HG02852 (cell line): ENCODE measurements at regions not wholly inside any gene's neighbourhood (a gene's known extent, or its start where the extent isn't known, plus 50 kb on each side); places are given as distances from the start of the nearest gene placed in this dataset.

Source experiments
- ATAC-seq: cut with Tn5 transposase; IDR thresholded peaks from one replicate; pipeline ENCODE4 v1.9.1; 2021; ENCODE audit warnings: mild to moderate bottlenecking, moderate library complexity; ENCODE audit not compliant: unreplicated experiment

DNA sequence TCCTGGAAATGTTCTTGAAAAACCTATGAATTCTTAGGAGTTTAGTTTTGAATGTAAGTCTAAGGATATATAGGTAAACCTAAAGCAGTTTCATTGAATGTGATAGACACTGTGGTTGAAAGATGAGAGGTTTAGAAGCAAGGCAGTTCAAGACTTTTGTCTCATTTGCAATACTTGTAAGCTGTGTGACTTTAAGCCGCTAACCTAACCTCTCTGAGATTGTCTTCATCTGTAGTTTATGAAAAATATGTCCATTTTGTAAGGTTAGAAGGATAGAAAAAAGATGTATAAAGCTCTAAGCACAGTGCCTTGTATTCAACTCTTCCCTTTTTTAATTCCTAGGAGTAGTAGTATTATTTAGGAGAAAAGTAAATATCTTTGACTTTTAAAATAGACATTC is 306.6 kb upstream of the ARRDC4 start:
- no peak for ATAC-seq

DNA sequence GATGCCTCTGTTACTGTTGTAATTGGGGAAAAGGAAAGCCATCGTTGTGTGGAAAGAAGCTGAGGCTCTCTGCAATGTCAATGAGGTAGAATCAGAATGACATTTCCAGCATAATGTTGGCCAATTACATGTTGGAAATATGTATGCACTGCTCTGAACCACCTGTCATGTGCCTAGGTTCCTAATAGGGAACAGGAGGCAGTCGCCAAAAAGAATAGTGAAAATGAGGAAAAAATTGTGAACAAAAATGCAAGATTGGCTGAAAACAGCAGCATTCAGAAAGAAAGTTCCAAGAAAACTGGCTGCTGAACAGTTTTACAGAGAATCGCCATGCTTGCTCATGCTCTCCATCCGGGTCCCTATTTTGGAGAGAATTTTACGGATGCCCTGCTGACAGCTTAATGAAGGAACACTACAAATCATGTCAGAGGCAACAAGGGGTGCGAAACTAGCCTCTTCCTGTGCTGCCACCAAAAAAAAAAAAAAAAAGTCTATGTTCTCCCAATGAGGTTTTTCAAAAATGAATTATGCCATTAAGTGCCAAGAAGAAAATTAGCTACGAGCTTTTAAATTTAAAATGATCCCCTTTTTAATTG is 305.9 kb upstream of the ARRDC4 start:
- no peak for ATAC-seq

DNA sequence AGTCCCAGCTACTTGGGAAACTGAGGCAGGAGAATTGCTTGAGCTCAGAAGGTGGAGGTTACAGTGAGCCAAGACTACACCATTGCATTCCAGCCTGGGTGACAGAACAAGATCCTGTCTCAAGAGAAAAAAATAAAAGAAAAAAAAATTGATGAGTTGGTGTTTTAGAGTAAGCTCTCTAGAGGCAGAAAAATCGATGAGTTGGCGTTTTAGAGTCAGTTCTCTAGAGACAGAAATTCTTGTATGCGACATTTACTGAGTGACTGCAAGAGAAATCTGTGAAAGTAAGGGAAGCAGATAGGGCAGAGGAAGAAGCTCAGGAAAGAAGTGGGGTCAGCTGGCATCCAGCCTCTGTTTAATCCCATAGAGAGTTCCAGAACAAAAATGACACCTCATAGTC is 298.7 kb upstream of the ARRDC4 start:
- ATAC-seq, result no peak

DNA sequence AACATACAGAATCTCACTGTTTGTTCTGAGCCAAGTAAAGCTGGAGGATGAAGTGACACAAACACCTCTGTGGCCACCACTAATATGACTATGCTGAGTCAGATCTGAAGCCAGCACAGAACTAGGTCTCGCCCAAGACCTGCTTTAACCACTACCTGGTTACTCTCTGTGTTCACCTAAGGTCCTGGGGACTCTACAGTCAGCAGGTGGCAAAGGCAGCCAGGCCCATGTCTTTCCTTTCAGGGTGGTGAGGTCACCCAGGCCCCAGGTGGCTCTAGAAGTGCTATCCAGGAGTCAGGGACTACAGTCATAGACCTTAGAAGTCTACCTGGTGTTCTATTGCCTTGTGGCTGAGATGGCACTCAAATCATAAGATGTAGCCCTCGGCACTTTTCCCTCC is 287.9 kb upstream of the ARRDC4 start:
- ATAC-seq, result no peak

DNA sequence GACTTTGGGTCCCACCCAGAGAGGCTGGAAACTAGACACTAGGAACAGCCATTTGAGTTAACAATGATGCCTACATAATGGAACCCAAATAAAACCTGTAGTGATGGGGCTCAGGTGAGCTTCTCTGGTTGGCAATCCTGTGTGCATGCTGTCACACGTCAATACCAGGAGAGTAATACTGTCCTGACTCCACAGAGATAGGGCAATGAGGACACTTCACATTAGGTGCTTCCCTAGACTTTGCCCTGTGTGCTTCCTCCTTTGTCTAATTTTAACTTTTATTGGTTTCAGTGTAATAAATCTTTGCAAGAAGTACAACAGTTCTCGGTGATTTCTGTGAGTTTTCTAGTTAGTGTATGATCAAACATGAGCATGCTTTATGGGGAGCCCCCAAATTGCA is 281.8 kb upstream of the ARRDC4 start:
- no peak for ATAC-seq

DNA sequence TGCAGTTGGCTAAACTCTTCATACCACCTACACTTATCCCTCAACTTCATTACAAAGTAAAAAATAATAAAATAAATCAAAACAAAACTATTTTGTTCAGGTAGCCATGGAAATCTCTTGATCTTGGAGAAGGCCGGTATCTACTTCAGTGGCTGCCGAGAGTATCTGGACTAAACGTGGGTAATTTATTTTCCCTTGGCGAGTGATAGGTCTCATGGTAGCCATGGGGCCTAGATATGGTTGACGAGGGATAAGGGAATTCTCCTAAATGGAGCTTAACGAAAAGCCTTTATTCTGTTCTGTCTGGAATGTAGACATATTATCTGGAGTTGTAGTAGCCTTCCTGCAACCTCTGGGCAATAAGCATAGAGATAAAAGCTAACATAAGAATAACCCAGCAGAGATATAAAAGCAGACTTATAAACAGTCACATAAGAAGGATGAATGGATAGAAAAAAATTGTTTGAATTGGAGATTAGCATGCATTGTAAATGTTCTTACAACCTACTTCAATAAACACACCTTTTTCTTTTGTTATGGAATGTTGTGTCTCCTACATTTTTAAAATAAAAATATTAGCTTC is 281.3 kb upstream of the ARRDC4 start:
- no peak for ATAC-seq

DNA sequence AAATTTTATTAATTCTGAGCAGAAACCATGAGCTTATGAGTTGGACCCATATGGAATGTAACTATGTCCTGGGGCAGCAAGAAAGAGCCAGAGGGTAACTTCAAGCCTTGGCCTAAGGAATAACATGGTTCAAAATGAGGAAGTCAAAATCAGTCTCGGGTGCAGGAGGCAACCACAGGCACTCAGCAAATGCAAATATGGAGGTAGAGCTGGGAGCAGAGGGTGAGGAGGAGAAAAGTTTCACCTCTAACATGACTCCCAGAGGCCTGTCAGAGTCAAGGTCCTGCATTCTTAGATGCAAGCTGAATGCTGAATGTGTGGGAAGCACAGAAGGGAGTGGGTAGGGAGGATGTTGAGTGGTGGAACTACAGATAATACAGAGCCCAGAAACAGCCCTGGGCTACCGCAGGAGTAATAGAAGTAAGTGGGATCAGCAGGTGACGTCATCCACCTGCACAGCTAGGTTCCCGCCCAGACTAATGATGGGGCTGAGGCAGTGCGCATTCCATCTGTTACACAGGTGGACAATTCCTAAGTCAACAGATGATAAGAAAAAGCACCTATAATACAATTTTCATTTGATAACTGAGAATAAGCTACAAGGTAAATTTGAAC is 279.8 kb upstream of the ARRDC4 start:
- ATAC-seq, result no peak

DNA sequence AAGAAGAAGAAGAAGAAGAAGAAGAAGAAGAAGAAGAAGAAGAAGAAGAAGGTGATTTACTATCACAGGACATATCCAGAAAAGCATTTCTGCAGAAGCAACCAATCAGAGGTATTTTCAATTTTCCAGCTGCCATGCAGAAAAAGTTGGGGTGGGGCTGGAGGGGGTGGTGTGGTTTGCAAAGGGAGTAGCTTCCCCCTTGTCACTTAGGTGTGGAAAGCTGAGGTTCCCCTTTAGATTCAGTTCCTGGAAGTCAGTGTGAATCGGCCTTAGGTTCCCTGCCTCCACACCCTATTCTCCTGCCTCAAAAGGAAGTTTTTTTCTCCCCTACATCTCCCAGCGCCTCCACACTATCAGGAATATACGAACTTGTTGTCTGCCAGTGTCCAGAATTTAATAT is 276.7 kb upstream of the ARRDC4 start:
- no peak for ATAC-seq

DNA sequence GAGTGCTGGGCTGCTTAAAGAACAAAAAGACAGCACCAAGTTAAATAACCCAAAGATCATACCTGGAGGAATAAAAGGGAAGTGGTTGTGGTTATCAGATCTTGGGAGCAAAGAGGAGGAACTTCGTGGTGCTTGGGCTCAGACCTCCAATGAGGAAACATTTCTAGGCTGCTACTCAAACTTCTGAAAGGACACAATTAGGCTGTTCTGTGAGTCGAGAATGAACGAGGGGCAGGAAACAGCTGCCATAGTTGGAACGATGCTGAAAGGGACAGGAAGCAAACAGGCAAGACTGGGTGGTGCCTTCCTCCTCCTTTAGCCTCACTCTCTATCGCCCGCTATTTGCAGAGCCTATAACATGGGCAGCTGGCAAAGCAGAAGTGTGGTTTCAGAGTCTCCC is 276.3 kb upstream of the ARRDC4 start:
- ATAC-seq, result no peak

DNA sequence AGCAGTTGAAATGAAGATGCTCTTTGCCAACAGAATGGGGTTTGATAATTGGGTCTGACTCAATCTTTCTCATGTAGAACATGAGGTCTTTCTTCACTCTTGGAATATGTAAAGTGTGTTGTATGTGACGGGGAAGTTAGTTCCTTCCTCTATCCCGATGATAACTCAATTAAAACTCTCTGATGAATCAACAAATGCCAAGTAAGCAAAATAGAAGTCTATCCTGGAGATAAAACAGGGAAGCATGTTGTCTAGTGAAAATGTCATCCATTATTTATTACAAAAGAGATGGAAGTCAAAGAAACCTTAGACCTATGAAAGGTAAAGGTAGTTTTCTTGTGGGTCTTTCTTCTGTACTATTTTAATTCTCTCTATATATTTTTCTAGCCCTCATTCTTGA is 274.2 kb upstream of the ARRDC4 start:
- ATAC-seq, result no peak

DNA sequence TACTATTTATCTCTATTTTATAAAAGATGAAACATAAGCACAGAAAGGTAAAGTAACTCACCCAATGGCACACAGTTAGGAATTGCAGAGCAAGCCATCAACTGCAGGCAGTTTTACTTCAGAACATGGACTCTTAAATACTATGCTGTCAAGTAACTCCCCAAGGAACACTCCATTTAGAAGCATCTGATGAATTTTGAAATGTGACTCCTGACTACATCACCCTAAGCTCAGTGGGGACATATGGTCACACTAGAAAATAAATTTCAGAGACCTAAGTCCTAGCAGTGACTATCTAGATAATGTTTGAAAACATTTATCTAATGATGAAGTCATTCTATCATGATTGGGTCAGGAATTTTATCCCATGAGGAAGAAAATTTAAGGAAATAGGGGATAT is 272.8 kb upstream of the ARRDC4 start:
- no peak for ATAC-seq

DNA sequence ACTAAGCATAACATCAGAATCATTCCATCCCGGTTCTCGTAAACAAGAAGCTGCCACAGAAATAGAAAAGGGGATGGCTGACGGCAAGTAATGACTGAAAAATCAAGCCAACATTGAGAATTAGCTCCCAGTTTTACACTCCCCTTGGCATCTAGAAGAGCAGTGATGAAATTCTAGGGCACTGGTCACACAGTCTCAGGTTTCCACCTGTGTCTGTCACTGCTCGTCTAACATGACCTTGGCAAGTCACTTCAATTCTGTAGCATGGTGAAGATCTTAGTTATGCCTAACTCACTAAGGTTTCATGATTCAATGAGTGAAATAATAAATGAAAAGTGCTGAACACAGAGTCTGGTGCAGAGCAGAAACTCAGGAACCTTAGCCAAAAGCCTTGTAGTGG is 272.3 kb upstream of the ARRDC4 start:
- no peak for ATAC-seq

DNA sequence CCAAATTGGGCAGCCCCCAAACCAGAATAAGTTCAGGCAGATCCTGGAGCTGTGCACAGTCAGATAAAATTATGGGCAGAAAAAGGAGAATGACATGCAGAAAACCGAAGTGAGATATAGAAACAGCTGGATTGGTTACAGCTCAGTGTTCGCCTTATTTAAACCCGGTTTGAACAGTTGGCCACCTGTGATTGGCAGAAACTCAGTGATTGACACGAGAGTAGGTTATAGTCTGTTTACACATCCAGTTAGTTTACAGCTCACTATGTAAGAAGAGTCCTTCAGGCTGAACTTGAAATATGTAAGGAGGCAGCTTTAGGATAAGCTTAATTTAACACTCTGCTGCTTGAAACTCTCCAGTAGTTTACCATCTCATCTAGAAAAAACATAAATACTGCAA is 271.6 kb upstream of the ARRDC4 start:
- ATAC-seq, result no peak

DNA sequence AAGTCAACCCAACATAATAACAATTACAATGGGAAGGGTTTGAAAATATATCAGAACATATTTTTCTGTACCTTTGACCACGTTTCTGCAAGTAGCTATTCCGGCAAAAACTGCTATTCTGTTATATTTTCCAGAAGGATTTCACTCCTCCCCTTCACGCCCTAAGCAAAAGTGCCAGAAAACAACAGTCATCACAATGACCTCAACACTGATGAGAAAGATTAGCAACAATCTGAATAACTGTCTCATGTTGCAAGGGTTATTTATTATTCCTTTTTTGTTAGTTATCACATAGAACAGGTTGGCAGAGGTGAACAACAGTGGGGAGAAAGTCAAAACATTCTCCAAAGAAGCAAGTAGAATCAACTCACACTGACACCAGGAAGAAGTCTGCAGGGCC is 269.4 kb upstream of the ARRDC4 start:
- no peak for ATAC-seq

DNA sequence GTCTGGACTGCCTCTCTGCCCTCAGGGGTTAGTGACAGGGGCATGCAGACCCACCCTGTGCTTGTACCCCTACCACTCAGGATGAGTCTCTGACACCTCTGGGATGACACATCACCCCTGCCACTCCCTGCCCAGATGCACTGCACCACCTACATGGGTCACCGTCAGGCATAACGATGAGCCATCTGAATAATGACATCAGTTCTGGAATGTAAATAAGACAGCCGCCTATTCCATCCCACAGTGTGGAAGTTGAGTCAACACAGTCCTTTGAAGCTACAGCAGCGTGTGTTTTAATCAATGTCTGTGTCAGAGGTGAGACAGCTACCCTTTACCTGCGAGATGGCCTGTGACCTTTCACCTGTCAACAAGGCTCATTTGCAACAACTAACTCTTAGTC is 268.7 kb upstream of the ARRDC4 start:
- ATAC-seq, result no peak

DNA sequence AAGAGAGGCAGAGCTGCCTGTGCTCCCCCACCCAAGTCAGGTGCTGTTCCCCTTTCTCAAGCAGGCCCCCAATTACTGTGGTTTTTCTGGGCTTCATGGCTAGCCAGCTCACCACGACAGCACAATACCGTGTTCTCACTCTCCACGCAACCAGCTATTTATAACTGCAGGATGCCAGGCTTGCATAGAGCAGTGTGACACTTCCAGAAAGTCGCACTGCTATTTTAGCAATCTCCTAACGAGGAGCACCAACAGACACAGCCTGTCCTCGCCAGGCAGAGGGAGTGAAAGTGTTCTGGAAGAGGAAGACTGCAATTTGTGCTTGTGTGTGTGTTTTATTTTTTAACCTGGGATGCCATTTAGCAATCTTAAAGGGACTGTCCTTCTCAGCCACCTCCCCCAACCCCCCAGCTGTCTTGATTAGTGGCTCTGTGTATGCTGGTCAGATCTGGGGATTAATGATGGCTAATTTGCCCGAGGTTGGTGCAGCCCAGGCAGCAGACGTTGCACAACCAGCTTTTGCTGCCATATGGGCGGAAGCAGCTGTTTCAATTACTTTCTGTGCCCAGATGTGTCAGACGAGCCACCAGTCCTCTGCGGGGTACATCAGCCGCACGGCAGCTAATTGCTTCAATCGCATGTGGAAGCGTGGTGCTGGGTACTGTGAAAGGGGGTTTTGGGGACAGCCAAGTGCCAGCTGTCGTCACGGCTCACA is 268.0 kb upstream of the ARRDC4 start:
- no peak for ATAC-seq

DNA sequence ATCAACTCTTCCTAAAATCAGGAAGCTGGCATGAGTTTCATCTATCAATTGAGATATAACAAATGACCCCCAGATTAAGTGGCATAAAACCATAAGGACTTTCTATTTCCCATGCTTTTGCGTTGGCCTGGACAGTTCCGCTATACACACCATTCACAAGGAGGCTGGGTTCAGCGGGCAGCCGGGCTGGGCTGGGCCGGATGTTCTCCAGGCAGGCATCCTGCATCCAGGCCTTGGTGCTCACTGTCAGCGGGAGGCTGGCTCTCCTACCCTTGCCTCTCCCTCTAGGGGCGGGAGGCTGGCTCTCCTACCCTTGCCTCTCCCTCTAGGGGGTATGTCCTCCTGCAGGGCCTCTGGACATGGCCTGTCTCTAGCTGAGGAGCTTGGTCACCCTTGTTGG is 266.0 kb upstream of the ARRDC4 start:
- no peak for ATAC-seq

DNA sequence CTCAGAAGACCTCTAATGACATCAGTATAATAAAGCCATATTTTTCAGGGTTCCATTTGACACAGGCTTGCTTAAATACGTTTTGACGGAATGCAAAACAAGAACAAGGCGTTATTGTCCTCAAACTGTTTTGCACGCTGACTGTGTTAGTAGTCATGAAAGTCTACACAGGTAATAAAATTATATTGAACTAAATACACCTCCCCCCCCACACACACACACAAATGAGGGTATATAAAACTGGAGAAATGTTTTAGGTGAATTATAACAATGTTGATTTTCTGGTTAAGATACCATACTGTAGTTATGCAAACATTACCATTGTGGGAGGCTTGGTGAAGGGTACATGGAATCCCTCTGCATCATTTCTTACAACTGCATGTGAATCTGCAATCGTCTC is 257.1 kb upstream of the ARRDC4 start:
- no peak for ATAC-seq

DNA sequence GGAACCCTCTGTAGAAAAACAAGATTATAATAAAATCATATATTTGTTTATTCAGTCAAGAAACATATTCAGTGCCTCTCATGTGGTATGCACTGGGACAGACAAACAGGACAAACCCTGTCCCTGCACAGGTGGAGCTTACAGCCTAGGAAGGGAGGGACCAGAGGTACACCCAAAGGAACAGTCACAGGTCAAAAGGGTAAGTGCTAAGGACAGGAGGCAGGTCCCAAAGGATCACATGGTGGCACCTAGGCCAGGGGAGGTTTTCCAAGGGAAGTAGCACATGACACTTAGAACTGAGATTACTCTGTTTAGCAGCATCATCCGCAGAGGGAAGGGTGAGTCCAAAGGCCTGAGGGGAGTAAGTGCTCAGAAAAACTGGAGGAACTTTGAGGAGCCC is 254.4 kb upstream of the ARRDC4 start:
- no peak for ATAC-seq

DNA sequence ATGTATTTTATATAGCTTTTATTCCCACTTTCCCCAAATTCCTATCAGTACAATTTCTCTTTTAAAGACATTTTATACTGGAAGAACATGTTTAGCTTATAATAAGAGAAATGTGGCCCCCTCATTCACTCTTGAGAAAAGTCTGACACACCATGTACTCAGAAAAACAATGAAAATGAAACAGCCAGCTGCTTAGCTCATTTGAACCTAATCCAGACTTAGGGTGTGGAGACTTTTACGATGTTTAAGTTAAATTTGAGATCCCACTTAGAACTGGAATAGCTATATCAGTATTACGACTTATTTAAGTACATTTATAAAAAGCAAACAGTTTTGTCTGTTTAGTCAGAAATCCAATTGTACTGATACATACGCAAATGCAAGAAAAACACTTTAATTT is 252.3 kb upstream of the ARRDC4 start:
- ATAC-seq, result no peak

DNA sequence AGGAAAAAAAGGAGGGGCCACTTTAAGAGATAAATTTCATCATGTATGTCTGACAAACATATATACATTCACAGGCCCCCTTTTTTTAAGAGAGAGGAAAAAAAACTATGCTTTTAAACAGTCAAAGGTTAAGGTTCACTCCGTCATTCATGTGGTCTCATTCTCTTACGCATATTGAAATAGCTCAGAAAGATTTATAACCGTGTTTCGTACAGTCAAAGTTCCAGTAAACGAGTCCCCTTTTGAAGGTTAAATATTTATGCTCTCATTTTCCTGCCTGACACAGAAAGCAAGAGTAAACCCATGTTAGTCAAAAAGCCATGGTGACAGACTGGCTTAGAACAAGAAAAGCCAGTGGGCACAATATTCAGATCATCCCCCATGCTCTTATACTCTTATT is 248.0 kb upstream of the ARRDC4 start:
- no peak for ATAC-seq

DNA sequence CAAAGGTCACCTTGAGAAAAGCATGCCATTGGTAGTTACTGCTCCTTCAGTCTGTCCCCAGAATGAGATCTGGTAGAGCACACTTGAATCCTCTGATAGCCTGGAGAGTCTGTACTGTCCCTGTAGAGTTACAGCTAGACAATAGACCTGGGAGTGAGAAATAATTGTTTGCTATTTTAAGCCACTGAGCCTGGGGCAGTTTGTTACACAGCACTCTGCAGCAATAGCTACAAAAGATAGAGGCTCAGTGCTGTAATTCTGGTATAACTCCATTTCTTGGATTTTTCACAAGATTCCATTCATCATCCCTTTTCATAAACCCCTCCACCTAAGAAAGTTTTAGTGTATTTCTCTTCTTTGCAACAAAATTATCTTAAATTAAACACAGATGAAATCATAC is 242.7 kb upstream of the ARRDC4 start:
- ATAC-seq, result no peak
